B cell (primary cell): ENCODE measurements at regions not wholly inside any gene's neighbourhood (a gene's known extent, or its start where the extent isn't known, plus 50 kb on each side); places are given as distances from the start of the nearest gene placed in this dataset.

Experiments used
- ATAC-seq: fragments of 200-7000 bp; cut with Tn5 transposase; one replicate; pipeline ENCODE4 v1.10.0; 2021; ENCODE audit warnings: low read depth, mild to moderate bottlenecking, moderate number of reproducible peaks, moderate library complexity
- CTCF ChIA-PET: fragments of 350-600 bp; sonication (Branson Sonifier 250); formaldehyde crosslinking; loops from one replicate; lab custom pipeline; 2021; ENCODE audit warnings: antibody characterized with exemption, inconsistent platforms; lab: Charles Lee
- POLR2A ChIA-PET: fragments of 350-600 bp; sonication (Branson Sonifier 250); formaldehyde crosslinking; loops from one replicate; lab custom pipeline; 2021; ENCODE audit warnings: antibody characterized with exemption; lab: Charles Lee
- DNase-seq: peaks from one replicate; pipeline ENCODE4 v3.0.0; 2013
- H2AFZ ChIP-seq: 2 replicates; pipeline ENCODE4 v1.6.1; 2012; ENCODE audit warnings: mild to moderate bottlenecking, low read depth, low read length; ENCODE audit not compliant: insufficient read depth, poor library complexity, severe bottlenecking
- H3K27ac ChIP-seq, 2 donors: 1 replicate in 1 of 2; 2 replicates in 1 of 2; pipeline ENCODE4 v1.5.1; 2012 to 2013; ENCODE audit warnings: low read length in 2 of 2, mild to moderate bottlenecking in 2 of 2, moderate library complexity in 1 of 2
- H3K27me3 ChIP-seq, 4 experiments: fragments of 200-600 bp in 1 of 4; sonication (generic) in 1 of 4; replicated peaks in 1 of 4; 1 replicate in 2 of 4; 2 replicates in 2 of 4; pipeline versions ENCODE4 v1.6.1 to v1.7.0; 2013 to 2016; ENCODE audit warnings: low read length in 3 of 4, mild to moderate bottlenecking in 2 of 4, mixed read lengths in 1 of 4, moderate library complexity in 1 of 4; ENCODE audit not compliant: insufficient read depth in 4 of 4, control insufficient read depth in 3 of 4; ENCODE audit errors: control extremely low read depth in 1 of 4
- H3K36me3 ChIP-seq, 2 experiments: replicated peaks in 1 of 2; 1 replicate in 1 of 2; 2 replicates in 1 of 2; pipeline versions ENCODE4 v1.6.1 to v1.7.1; 2013; ENCODE audit warnings: low read length in 1 of 2; ENCODE audit not compliant: insufficient read depth in 2 of 2, control insufficient read depth in 1 of 2; ENCODE audit errors: control extremely low read depth in 1 of 2, extremely low read depth in 1 of 2
- H3K4me1 ChIP-seq, 2 donors: fragments of 200-600 bp in 1 of 2; sonication (generic) in 1 of 2; 1 replicate in 1 of 2; 2 replicates in 1 of 2; pipeline versions ENCODE4 v1.5.1 to v1.6.1; 2013 to 2017; ENCODE audit warnings: low read length in 2 of 2; ENCODE audit not compliant: control insufficient read depth in 2 of 2, insufficient read depth in 2 of 2
- H3K4me2 ChIP-seq: replicated peaks from 2 replicates; pipeline ENCODE3; 2012; ENCODE audit warnings: mild to moderate bottlenecking, low read depth, low read length; ENCODE audit not compliant: poor library complexity, severe bottlenecking
- H3K4me3 ChIP-seq, 5 experiments: fragments of 200-600 bp in 1 of 5; sonication (generic) in 1 of 5; 1 replicate in 3 of 5; 2 replicates in 2 of 5; pipeline versions ENCODE4 v1.5.1 to v1.7.0; 2011 to 2016; ENCODE audit warnings: low read length in 4 of 5, mild to moderate bottlenecking in 4 of 5, low read depth in 2 of 5, control low read depth in 1 of 5, moderate library complexity in 1 of 5; ENCODE audit not compliant: insufficient read depth in 1 of 5; ENCODE audit errors: control extremely low read depth in 1 of 5, extremely low read depth in 1 of 5
- H3K79me2 ChIP-seq: fragments of 200-600 bp; sonication (generic); one replicate; pipeline ENCODE4 v1.6.0; 2016; ENCODE audit warnings: low read length; ENCODE audit not compliant: control insufficient read depth, insufficient read depth
- H3K9ac ChIP-seq: fragments of 200-600 bp; sonication (generic); 2 replicates; pipeline ENCODE4 v1.6.1; 2017; ENCODE audit warnings: mild to moderate bottlenecking, low read length, moderate library complexity
- H3K9me3 ChIP-seq, 3 donors: one replicate each; pipeline versions ENCODE4 v1.6.1 to v1.7.1; 2013; ENCODE audit warnings: low read length in 2 of 3; ENCODE audit not compliant: control insufficient read depth in 2 of 3, insufficient read depth in 1 of 3; ENCODE audit errors: control extremely low read depth in 1 of 3
- H4K20me1 ChIP-seq: 2 replicates; pipeline ENCODE4 v1.6.0; 2012; ENCODE audit warnings: mild to moderate bottlenecking, low read length; ENCODE audit not compliant: insufficient read depth, control insufficient read depth, poor library complexity, severe bottlenecking
- H3K27ac Mint-ChIP-seq: one replicate; pipeline ENCODE4 v1.8.0; 2021; ENCODE audit warnings: mixed read lengths
- H3K27me3 Mint-ChIP-seq: one replicate; pipeline ENCODE4 v1.8.0; 2021; ENCODE audit warnings: mixed read lengths
- H3K4me1 Mint-ChIP-seq: one replicate; pipeline ENCODE4 v1.8.0; 2021; ENCODE audit warnings: mixed read lengths
- H3K4me3 Mint-ChIP-seq: one replicate; pipeline ENCODE4 v1.8.0; 2021; ENCODE audit warnings: mixed read lengths
- H3K9me3 Mint-ChIP-seq: one replicate; pipeline ENCODE4 v1.8.0; 2022; ENCODE audit warnings: mixed read lengths; ENCODE audit not compliant: insufficient read depth
- EZH2 ChIP-seq: IDR thresholded peaks from 2 replicates; pipeline ENCODE4 v1.6.1; 2012; ENCODE audit warnings: borderline replicate concordance, low read depth, mild to moderate bottlenecking, moderate library complexity, low read length; ENCODE audit not compliant: insufficient read depth, poor library complexity, severe bottlenecking
- WGBS: methylation state at CpG from one replicate; pipeline ENCODE4 v1.1.5; 2013; ENCODE audit warnings: missing lambda C conversion rate; ENCODE audit not compliant: insufficient coverage; 5-methylcytosine and 5-hydroxymethylcytosine counted together
- intact Hi-C: fragments of 100-400 bp; cut with micrococcal nuclease; formaldehyde crosslinking; loops from one replicate; pipeline ENCODE4 v1.10.0; 2022
- TF ChIP-seq, protein P1 (sequence below): fragments of 200-600 bp; IDR thresholded peaks from one replicate; pipeline ENCODE4 v1.8.0; 2022; ENCODE audit warnings: antibody characterized with exemption, mild to moderate bottlenecking

DNA sequence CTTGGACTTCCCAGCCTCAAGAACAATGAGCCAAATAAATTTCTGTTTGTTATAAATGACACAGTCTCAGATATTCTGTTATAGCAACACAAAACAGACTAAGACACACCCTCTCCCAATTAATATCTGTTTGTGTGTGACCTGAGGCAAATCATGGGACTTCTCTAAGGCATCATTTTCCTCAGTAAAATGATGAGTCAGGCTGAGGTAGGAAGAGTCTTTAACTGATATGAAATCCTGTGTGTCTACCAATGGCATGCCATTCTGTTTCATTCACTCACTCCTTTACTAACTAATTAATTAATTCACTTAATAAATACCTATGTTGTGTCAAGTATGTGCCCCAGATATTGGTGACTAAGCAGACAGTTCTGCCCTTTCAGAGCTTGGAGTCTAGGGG, 258.4 kb upstream of the CRY1 start:
- TF ChIP-seq, protein P1, sequence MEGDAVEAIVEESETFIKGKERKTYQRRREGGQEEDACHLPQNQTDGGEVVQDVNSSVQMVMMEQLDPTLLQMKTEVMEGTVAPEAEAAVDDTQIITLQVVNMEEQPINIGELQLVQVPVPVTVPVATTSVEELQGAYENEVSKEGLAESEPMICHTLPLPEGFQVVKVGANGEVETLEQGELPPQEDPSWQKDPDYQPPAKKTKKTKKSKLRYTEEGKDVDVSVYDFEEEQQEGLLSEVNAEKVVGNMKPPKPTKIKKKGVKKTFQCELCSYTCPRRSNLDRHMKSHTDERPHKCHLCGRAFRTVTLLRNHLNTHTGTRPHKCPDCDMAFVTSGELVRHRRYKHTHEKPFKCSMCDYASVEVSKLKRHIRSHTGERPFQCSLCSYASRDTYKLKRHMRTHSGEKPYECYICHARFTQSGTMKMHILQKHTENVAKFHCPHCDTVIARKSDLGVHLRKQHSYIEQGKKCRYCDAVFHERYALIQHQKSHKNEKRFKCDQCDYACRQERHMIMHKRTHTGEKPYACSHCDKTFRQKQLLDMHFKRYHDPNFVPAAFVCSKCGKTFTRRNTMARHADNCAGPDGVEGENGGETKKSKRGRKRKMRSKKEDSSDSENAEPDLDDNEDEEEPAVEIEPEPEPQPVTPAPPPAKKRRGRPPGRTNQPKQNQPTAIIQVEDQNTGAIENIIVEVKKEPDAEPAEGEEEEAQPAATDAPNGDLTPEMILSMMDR = no peak
- TF ChIP-seq EZH2 = no peak
- Mint-ChIP-seq H3K27ac (no peak overlapping the region), H3K4me3 (no peak overlapping the region), H3K27me3 (peaks cover 6% of the 10 kb centered on the region), H3K9me3 (no peaks in the 10 kb centered on the region), H3K4me1 (no peaks in the 10 kb centered on the region)
- H3K36me3 ChIP-seq = no peaks in the 10 kb centered on the region
- H3K27ac ChIP-seq = no peak overlapping the region
- H3K79me2 ChIP-seq = no peaks in the 10 kb centered on the region
- intact Hi-C loops = no loop called here
- no peaks in the 10 kb centered on the region for H3K4me1 ChIP-seq
- no peak overlapping the region for H3K9ac ChIP-seq
- no peak overlapping the region for H3K4me3 ChIP-seq
- no peak overlapping the region for H3K4me2 ChIP-seq
- H3K27me3 ChIP-seq = peaks cover 0 to 4% (median 0%) of the 10 kb centered on the region in 4 experiments
- no peak overlapping the region for H2AFZ ChIP-seq
- peaks cover 0 to 3% (median 0%) of the 10 kb centered on the region in 3 donors for H3K9me3 ChIP-seq
- CTCF ChIA-PET = no interaction called here
- H4K20me1 ChIP-seq = no peaks in the 10 kb centered on the region
- DNase-seq (no peak), ATAC-seq (no peak)
- POLR2A ChIA-PET = no interaction called here

DNA sequence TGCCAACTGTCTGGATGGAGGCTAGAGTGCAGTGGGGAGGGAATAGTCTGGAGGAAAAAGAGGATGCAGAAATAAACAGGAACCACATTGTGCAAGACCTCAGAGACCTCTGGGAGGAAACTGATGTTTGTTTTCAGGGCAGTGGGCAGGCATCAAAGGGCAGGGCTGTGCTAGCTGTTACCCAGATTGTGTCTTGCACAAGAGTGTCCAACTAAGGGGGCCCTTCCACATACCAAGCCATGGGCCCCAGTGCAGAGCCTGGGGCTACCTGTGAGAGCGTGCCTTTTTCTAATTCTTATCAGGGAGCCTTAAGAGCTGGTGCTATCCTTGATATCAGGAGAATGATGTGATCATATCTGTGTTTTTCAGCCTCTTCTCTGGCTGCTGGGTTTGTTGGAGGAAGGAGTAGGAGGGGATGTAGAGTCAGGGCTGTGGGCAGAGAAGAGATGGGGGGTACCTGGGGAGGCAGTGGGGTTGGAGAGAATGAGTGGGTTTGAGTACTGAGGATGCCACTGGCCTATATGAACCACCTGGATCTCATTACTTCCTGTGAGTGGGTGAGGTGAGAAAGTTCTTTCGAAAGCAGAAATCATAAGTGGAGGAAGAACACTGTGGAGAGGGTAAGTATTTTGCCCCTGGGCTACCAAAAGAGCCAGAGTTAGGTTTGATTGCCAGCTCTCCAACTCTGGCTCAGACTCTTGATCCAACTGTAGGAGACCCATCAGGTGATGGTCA, 259.2 kb upstream of the CRY1 start:
- no peaks in the 10 kb centered on the region for H3K9me3 Mint-ChIP-seq
- peaks cover 6% of the 10 kb centered on the region for H3K27me3 Mint-ChIP-seq
- intact Hi-C loops = no loop called here
- ChIA-PET POLR2A (no interaction called here), CTCF (no interaction called here)
- 56% methylated on average over 2 of the region's 2 CpGs for WGBS
- H4K20me1 ChIP-seq = no peaks in the 10 kb centered on the region
- no peak for TF ChIP-seq EZH2
- TF ChIP-seq, protein P1 = no peak
- DNase-seq (no peak), ATAC-seq (no peak)
- no peak overlapping the region for H3K9ac ChIP-seq
- no peak overlapping the region for H3K27ac ChIP-seq
- H2AFZ ChIP-seq = no peak overlapping the region
- peaks cover 0 to 3% (median 0%) of the 10 kb centered on the region in 3 donors for H3K9me3 ChIP-seq
- no peak overlapping the region for H3K4me3 Mint-ChIP-seq
- no peak overlapping the region for H3K4me3 ChIP-seq
- H3K79me2 ChIP-seq = no peaks in the 10 kb centered on the region
- H3K4me2 ChIP-seq = no peak overlapping the region
- no peaks in the 10 kb centered on the region for H3K4me1 Mint-ChIP-seq
- no peaks in the 10 kb centered on the region for H3K36me3 ChIP-seq
- H3K27me3 ChIP-seq = peaks cover 0 to 4% (median 0%) of the 10 kb centered on the region in 4 experiments
- H3K4me1 ChIP-seq = no peaks in the 10 kb centered on the region
- H3K27ac Mint-ChIP-seq = no peak overlapping the region
